ENCODE measurements at regions not wholly inside any gene's neighbourhood (a gene's known extent, or its start where the extent isn't known, plus 50 kb on each side); places are given as distances from the start of the nearest gene placed in this dataset.

GRCh38 chr14:31927348-31927832, 149.7 kb upstream of the ARHGAP5 start:
- TF ChIP-seq CTCF (IDR thresholded peaks at IDR 0.05) (no peak), POLR2AphosphoS5 (IDR thresholded peaks at IDR 0.05) (peak in 1 of 4 donors; percentile 17), POLR2A (IDR thresholded peaks at IDR 0.05) (no peak)
